Transverse colon (tissue), 4 donors: ENCODE measurements at regions not wholly inside any gene's neighbourhood (a gene's known extent, or its start where the extent isn't known, plus 50 kb on each side); places are given as distances from the start of the nearest gene placed in this dataset.
A peak's percentile ranks its signal among the peaks of the same experiment; 100 is the strongest.

ENCODE experiments used
- DNase-seq: peaks from one replicate; pipeline ENCODE4 v3.0.0-alpha.2; 2019
- H3K27ac ChIP-seq, 4 donors: fragments of 200-600 bp; sonication (generic); 2 replicates each; pipeline ENCODE4 v1.5.1; 2016 to 2018; ENCODE audit warnings: inconsistent platforms in 4 of 4
- H3K27me3 ChIP-seq: fragments of 200-600 bp; sonication (generic); 2 replicates; pipeline ENCODE4 v1.5.1; 2017; ENCODE audit warnings: inconsistent platforms
- H3K36me3 ChIP-seq, 4 donors: fragments of 200-600 bp; sonication (generic); 2 replicates each; pipeline ENCODE4 v1.5.1; 2017 to 2019; ENCODE audit warnings: inconsistent platforms in 4 of 4
- H3K4me1 ChIP-seq, 4 donors: fragments of 200-600 bp; sonication (generic); 2 replicates each; pipeline ENCODE4 v1.5.1; 2017 to 2020; ENCODE audit warnings: inconsistent platforms in 4 of 4
- H3K4me3 ChIP-seq, 4 donors: fragments of 200-600 bp; sonication (generic); 1 replicate in 1 of 4; 2 replicates in 3 of 4; pipeline versions ENCODE4 v1.5.1 to v1.6.1; 2017 to 2019; ENCODE audit warnings: inconsistent platforms in 4 of 4
- H3K9me3 ChIP-seq, 2 donors: fragments of 200-600 bp; sonication (generic); 2 replicates each; pipeline ENCODE4 v1.5.1; 2017 to 2019; ENCODE audit warnings: inconsistent platforms in 2 of 2
- CTCF ChIP-seq, 5 experiments: fragments of 200-600 bp in 3 of 5; fragments of 450-650 bp in 2 of 5; sonication (generic) in 3 of 5; IDR thresholded peaks; 1 replicate in 2 of 5; 2 replicates in 3 of 5; pipeline ENCODE4 v1.5.1; 2016 to 2017; ENCODE audit warnings: antibody characterized with exemption in 5 of 5, inconsistent platforms in 3 of 5, mild to moderate bottlenecking in 2 of 5, moderate library complexity in 1 of 5
- EP300 ChIP-seq: sonication (generic); formaldehyde crosslinking; IDR thresholded peaks from one replicate; pipeline ENCODE4 v1.6.1; 2017; ENCODE audit warnings: antibody characterized with exemption, low read depth
- POLR2A ChIP-seq: fragments of 450-650 bp; IDR thresholded peaks from one replicate; pipeline ENCODE4 v1.6.1; 2016; ENCODE audit warnings: antibody characterized with exemption, mild to moderate bottlenecking, moderate library complexity
- POLR2AphosphoS5 ChIP-seq, 3 donors: sonication (generic); formaldehyde crosslinking; IDR thresholded peaks; one replicate each; pipeline ENCODE4 v1.6.1; 2016; ENCODE audit warnings: antibody characterized with exemption in 3 of 3
- WGBS, 2 donors: methylation state at CpG; one replicate each; pipeline ENCODE4 v1.1.5; 2018; ENCODE audit warnings: low coverage in 1 of 2; 5-methylcytosine and 5-hydroxymethylcytosine counted together
- in situ Hi-C, 4 donors: fragments of 200-750 bp; cut with MboI; loops; one replicate each; pipeline versions ENCODE4 v1.15.0 to v1.15.1; 2017; ENCODE audit warnings: low sequenced_read_pairs in 3 of 4, low pct_ligation_motif_present in 1 of 4, low pct_unique_long_range_greater_than_20kb in 1 of 4
- intact Hi-C: fragments of 100-400 bp; cut with DNase I; formaldehyde crosslinking; loops from one replicate; pipeline ENCODE4 v1.15.1; 2023; ENCODE audit warnings: low total_unique reads

GRCh38 chr6:3593161-3593560, 136.3 kb upstream of the SLC22A23 start:
- intact Hi-C loops: loop anchor here (10.0 kb wide), 1 partner anchor 78 kb away; no protein-coding TSS in a partner anchor
- 82 to 97% methylated on average over 3 to 6 of the region's 6 CpGs for WGBS, 2 donors

DNA sequence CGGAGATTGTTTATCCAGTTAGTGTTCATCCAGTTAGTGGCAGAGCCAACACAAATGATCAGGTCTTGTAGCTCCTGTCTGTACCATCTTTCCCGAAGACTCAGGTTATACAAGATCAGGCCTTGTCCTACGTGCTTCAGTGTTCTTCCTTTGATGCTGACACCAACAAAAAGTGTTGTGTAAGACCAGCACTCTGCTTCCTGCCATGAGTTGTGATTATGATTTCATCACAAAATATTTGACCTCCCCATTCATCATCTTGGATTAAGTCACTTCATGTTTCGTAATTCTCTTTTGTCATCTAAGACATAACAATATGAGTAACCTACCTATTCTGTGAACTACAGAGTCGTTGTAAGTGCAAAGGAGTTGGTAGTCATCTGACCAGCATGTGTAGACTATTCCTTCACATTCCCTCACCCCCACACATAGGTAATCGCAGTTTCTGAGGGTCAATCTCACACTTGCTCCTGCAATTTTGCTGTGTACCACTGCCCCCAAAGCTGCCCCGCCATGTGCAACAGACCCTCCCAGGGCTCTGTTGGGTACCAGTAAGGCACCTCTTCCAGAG, 135.6 kb upstream of the SLC22A23 start:
- DNase-seq: no peak
- H3K36me3 ChIP-seq: no peaks in the 10 kb centered on the region
- H3K27me3 ChIP-seq: no peaks in the 10 kb centered on the region
- TF ChIP-seq POLR2AphosphoS5 (IDR thresholded peaks at IDR 0.05) (peak in 1 of 3 donors; percentile 39), CTCF (IDR thresholded peaks at IDR 0.05) (no peak)
- 67 to 79% methylated on average over 4 to 7 of the region's 7 CpGs for WGBS, 2 donors
- H3K27ac ChIP-seq: no peak overlapping the region
- H3K4me3 ChIP-seq: no peak overlapping the region
- in situ Hi-C loops: no loop called here
- H3K4me1 ChIP-seq: no peaks in the 10 kb centered on the region
- peaks cover 0 to 3% of the 10 kb centered on the region in 2 donors for H3K9me3 ChIP-seq
- intact Hi-C loops: loop anchor here (10.0 kb wide), 1 partner anchor 78 kb away; no protein-coding TSS in a partner anchor

More at GRCh38 chr6:3593161-3593560, 136.3 kb upstream of the SLC22A23 start:
- in situ Hi-C loops: no loop called here
- Histone ChIP-seq H3K27ac (no peak overlapping the region), H3K36me3 (no peaks in the 10 kb centered on the region), H3K9me3 (no peaks in the 10 kb centered on the region), H3K27me3 (no peaks in the 10 kb centered on the region), H3K4me3 (no peak overlapping the region), H3K4me1 (no peaks in the 10 kb centered on the region)
- no peak for TF ChIP-seq POLR2A
- TF ChIP-seq CTCF (IDR thresholded peaks at IDR 0.05): no peak
- TF ChIP-seq POLR2AphosphoS5 (IDR thresholded peaks at IDR 0.05): no peak
- no peak for DNase-seq

- Histone ChIP-seq H3K27me3 (no peaks in the 10 kb centered on the region), H3K27ac (no peak overlapping the region), H3K4me3 (no peak overlapping the region), H3K9me3 (peaks cover 0 to 5% of the 10 kb centered on the region in 2 donors), H3K36me3 (no peaks in the 10 kb centered on the region), H3K4me1 (no peaks in the 10 kb centered on the region)
- 78 to 100% methylated on average over 1 of the region's 1 CpG for WGBS, 2 donors
- intact Hi-C loops (loop anchor here (10.0 kb wide), 1 partner anchor 77 kb away; no protein-coding TSS in a partner anchor), in situ Hi-C loops (no loop called here)
- no peak for TF ChIP-seq POLR2AphosphoS5 (IDR thresholded peaks at IDR 0.05)
- no peak for TF ChIP-seq POLR2A
- no peak for TF ChIP-seq CTCF (IDR thresholded peaks at IDR 0.05)
- no peak for TF ChIP-seq EP300
- no peak for DNase-seq
Measured at GRCh38 chr6:3591970-3592369, 135.1 kb upstream of the SLC22A23 start.

- no peak overlapping the region for H3K4me3 ChIP-seq
- in situ Hi-C loops (no loop called here), intact Hi-C loops (no loop called here)
- H3K27ac ChIP-seq: no peak overlapping the region
- H3K27me3 ChIP-seq: no peaks in the 10 kb centered on the region
- H3K4me1 ChIP-seq: peaks cover 0 to 15% (median 8%) of the 10 kb centered on the region in 4 donors
- no peak for DNase-seq
- H3K36me3 ChIP-seq: no peaks in the 10 kb centered on the region
- H3K9me3 ChIP-seq: peaks cover 0 to 5% of the 10 kb centered on the region in 2 donors
- no peak for TF ChIP-seq EP300
- no peak for TF ChIP-seq CTCF (IDR thresholded peaks at IDR 0.05)
- TF ChIP-seq POLR2AphosphoS5 (IDR thresholded peaks at IDR 0.05): no peak
- no peak for TF ChIP-seq POLR2A
Measured at GRCh38 chr6:3587660-3588059, 130.8 kb upstream of the SLC22A23 start.
